ENCODE measurements at regions not wholly inside any gene's neighbourhood (a gene's known extent, or its start where the extent isn't known, plus 50 kb on each side); places are given as distances from the start of the nearest gene placed in this dataset.

GRCh38 chr15:55033574-55033973, 163.2 kb downstream of the RSL24D1 start:
- TF ChIP-seq POLR2AphosphoS5 (IDR thresholded peaks at IDR 0.05) (no peak), EP300 (IDR thresholded peaks at IDR 0.05; ENCODE audit: low read depth) (no peak), POLR2A (IDR thresholded peaks at IDR 0.05) (no peak)
- TF ChIP-seq, protein P1, sequence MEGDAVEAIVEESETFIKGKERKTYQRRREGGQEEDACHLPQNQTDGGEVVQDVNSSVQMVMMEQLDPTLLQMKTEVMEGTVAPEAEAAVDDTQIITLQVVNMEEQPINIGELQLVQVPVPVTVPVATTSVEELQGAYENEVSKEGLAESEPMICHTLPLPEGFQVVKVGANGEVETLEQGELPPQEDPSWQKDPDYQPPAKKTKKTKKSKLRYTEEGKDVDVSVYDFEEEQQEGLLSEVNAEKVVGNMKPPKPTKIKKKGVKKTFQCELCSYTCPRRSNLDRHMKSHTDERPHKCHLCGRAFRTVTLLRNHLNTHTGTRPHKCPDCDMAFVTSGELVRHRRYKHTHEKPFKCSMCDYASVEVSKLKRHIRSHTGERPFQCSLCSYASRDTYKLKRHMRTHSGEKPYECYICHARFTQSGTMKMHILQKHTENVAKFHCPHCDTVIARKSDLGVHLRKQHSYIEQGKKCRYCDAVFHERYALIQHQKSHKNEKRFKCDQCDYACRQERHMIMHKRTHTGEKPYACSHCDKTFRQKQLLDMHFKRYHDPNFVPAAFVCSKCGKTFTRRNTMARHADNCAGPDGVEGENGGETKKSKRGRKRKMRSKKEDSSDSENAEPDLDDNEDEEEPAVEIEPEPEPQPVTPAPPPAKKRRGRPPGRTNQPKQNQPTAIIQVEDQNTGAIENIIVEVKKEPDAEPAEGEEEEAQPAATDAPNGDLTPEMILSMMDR (IDR thresholded peaks at IDR 0.05): no peak
- Histone ChIP-seq H3K27ac (no peak overlapping the region), H3K4me3 (no peak overlapping the region), H3K9me3 (no peaks in the 10 kb centered on the region), H3K27me3 (no peaks in the 10 kb centered on the region), H3K36me3 (no peaks in the 10 kb centered on the region), H3K4me1 (no peaks in the 10 kb centered on the region)
- DNase-seq: no peak
- in situ Hi-C loops (cut with MboI; ENCODE audit: low pct_ligation_motif_present in 1 of 4, low pct_unique_long_range_greater_than_20kb in 1 of 4, low sequenced_read_pairs in 3 of 4) (no loop called here), intact Hi-C loops (cut with DNase I; ENCODE audit: low total_unique reads) (no loop called here)
- WGBS, 2 donors (ENCODE audit: low coverage in 1 of 2): 88 to 100% methylated on average over 1 to 2 of the region's 2 CpGs

GRCh38 chr15:55031727-55032126, 165.0 kb downstream of the RSL24D1 start:
- Histone ChIP-seq H3K27ac (no peak overlapping the region), H3K9me3 (no peaks in the 10 kb centered on the region), H3K4me3 (no peak overlapping the region), H3K4me1 (no peaks in the 10 kb centered on the region), H3K27me3 (no peaks in the 10 kb centered on the region), H3K36me3 (no peaks in the 10 kb centered on the region)
- no peak for DNase-seq
- in situ Hi-C loops (cut with MboI; ENCODE audit: low pct_ligation_motif_present in 1 of 4, low pct_unique_long_range_greater_than_20kb in 1 of 4, low sequenced_read_pairs in 3 of 4): no loop called here
- 0 to 57% methylated on average over 2 to 5 of the region's 5 CpGs for WGBS, 2 donors (ENCODE audit: low coverage in 1 of 2)
- TF ChIP-seq POLR2A (IDR thresholded peaks at IDR 0.05) (no peak), EP300 (IDR thresholded peaks at IDR 0.05; ENCODE audit: low read depth) (no peak), POLR2AphosphoS5 (IDR thresholded peaks at IDR 0.05) (no peak)
- TF ChIP-seq, protein P1 (IDR thresholded peaks at IDR 0.05): no peak
- intact Hi-C loops (cut with DNase I; ENCODE audit: low total_unique reads): no loop called here

DNA sequence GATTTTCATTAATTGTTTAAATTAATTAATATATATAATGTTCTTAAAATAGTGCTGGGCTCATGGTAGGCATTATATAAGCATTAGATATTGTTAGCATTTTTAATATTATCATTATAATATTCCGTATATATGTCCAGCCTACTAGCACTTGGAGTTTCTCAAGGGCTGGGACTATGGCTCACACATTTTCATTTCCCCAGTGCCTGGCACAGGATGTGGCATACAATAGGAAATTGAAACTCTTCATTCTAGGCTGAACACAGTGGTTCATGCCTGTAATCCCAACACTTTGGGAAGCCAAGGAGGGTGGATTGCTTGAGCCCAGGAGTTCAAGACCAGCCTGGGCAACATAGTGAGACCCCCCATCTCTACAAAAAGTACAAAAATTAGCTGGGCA, 170.4 kb downstream of the RSL24D1 start:
- DNase-seq: no peak
- WGBS, 2 donors (ENCODE audit: low coverage in 1 of 2): 91 to 95% methylated on average over 1 of the region's 1 CpG
- Histone ChIP-seq H3K36me3 (no peaks in the 10 kb centered on the region), H3K9me3 (no peaks in the 10 kb centered on the region), H3K27ac (no peak overlapping the region), H3K4me1 (no peaks in the 10 kb centered on the region), H3K4me3 (no peak overlapping the region), H3K27me3 (no peaks in the 10 kb centered on the region)
- no peak for TF ChIP-seq EP300 (IDR thresholded peaks at IDR 0.05; ENCODE audit: low read depth)
- TF ChIP-seq, protein P1 (IDR thresholded peaks at IDR 0.05): no peak
- TF ChIP-seq POLR2AphosphoS5 (IDR thresholded peaks at IDR 0.05): no peak
- no peak for TF ChIP-seq POLR2A (IDR thresholded peaks at IDR 0.05)
- in situ Hi-C loops (cut with MboI; ENCODE audit: low pct_ligation_motif_present in 1 of 4, low pct_unique_long_range_greater_than_20kb in 1 of 4, low sequenced_read_pairs in 3 of 4) (no loop called here), intact Hi-C loops (cut with DNase I; ENCODE audit: low total_unique reads) (no loop called here)

- Histone ChIP-seq H3K36me3 (no peaks in the 10 kb centered on the region), H3K27me3 (no peaks in the 10 kb centered on the region), H3K4me1 (no peaks in the 10 kb centered on the region), H3K9me3 (no peaks in the 10 kb centered on the region), H3K4me3 (no peak overlapping the region), H3K27ac (no peak overlapping the region)
- no peak for DNase-seq
- in situ Hi-C loops (cut with MboI; ENCODE audit: low pct_ligation_motif_present in 1 of 4, low pct_unique_long_range_greater_than_20kb in 1 of 4, low sequenced_read_pairs in 3 of 4) (no loop called here), intact Hi-C loops (cut with DNase I; ENCODE audit: low total_unique reads) (no loop called here)
- TF ChIP-seq POLR2A (IDR thresholded peaks at IDR 0.05) (no peak), EP300 (IDR thresholded peaks at IDR 0.05; ENCODE audit: low read depth) (no peak), POLR2AphosphoS5 (IDR thresholded peaks at IDR 0.05) (no peak)
- TF ChIP-seq, protein P1 (IDR thresholded peaks at IDR 0.05): no peak
Measured at GRCh38 chr15:55017635-55018034, 179.1 kb downstream of the RSL24D1 start.
